Kidney (tissue), 13 donors: ENCODE measurements at regions not wholly inside any gene's neighbourhood (a gene's known extent, or its start where the extent isn't known, plus 50 kb on each side); places are given as distances from the start of the nearest gene placed in this dataset.

Experiments used
- DNase-seq, 5 donors: peaks; one replicate each; pipeline ENCODE4 v3.0.0-alpha.2; 2013 to 2020
- FAIRE-seq: peaks from 2 replicates; lab custom pipeline; 2012; peaks lifted over from hg19 to GRCh38; lab: Jason Lieb, UNC
- H3K27ac ChIP-seq, 2 donors: one replicate each; pipeline ENCODE4 v1.7.0; 2013; ENCODE audit warnings: low read depth in 2 of 2, low read length in 2 of 2, inconsistent platforms in 1 of 2
- H3K27me3 ChIP-seq: one replicate; pipeline ENCODE4 v1.7.1; 2013; ENCODE audit warnings: low read length, inconsistent platforms; ENCODE audit not compliant: control insufficient read depth, insufficient read depth
- H3K36me3 ChIP-seq, 3 donors: one replicate each; pipeline versions ENCODE4 v1.7.0 to v1.7.1; 2013; ENCODE audit warnings: low read length in 3 of 3, control low read depth in 1 of 3, inconsistent platforms in 1 of 3; ENCODE audit not compliant: insufficient read depth in 3 of 3, control insufficient read depth in 2 of 3
- H3K4me1 ChIP-seq, 3 donors: one replicate each; pipeline versions ENCODE4 v1.7.0 to v1.7.1; 2013; ENCODE audit warnings: low read length in 3 of 3, inconsistent platforms in 1 of 3, low read depth in 1 of 3; ENCODE audit not compliant: control insufficient read depth in 2 of 3, insufficient read depth in 2 of 3
- H3K4me3 ChIP-seq, 3 donors: one replicate each; pipeline versions ENCODE4 v1.7.0 to v1.8.1; 2013; ENCODE audit warnings: low read length in 3 of 3, control low read depth in 1 of 3, inconsistent platforms in 1 of 3
- H3K9ac ChIP-seq, 3 donors: one replicate each; pipeline versions ENCODE4 v1.7.0 to v1.7.1; 2013; ENCODE audit warnings: low read length in 3 of 3, control low read depth in 1 of 3, inconsistent platforms in 1 of 3
- H3K9me3 ChIP-seq, 3 donors: one replicate each; pipeline versions ENCODE4 v1.7.0 to v1.7.1; 2013; ENCODE audit warnings: low read length in 3 of 3, control low read depth in 1 of 3, inconsistent platforms in 1 of 3; ENCODE audit not compliant: control insufficient read depth in 2 of 3, insufficient read depth in 1 of 3
- intact Hi-C: fragments of 100-400 bp; cut with DNase I; formaldehyde crosslinking; loops from one replicate; pipeline ENCODE4 v1.11.1; 2022
- TF ChIP-seq, protein P1 (sequence below): IDR thresholded peaks from 3 replicates; pipeline ENCODE4 v1.5.1; 2012; ENCODE audit warnings: mild to moderate bottlenecking, moderate library complexity, borderline replicate concordance; ENCODE audit not compliant: insufficient read depth; ENCODE audit errors: extremely low read depth
- donor health status: control.
- donor health status: control.
- donor health status: control.
- donor health status: control.
- donor health status: control.
- donor health status: DM: yes; HTN: yes; CAD: no.
- donor health status: Normal renal cell carcinoma (clear cell type).

DNA sequence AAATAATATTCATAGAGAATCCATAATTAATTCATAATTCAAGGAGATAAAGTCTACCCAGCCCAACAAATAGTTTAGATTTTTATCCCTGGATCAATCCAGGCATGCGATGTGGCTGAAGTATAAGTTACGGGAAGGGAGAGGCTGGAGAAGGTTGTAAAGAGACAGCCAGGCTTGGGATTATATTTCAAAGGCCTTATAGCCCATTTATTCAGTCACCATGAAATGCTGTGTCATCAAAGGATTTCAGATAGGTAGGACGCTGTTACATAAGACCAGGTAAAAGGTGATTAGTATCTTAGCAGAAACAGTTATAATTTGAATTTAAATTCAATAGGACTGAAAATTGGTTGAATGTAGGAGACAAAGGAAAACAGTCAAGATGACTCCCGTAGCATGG is 73.0 kb upstream of the NFKB1 start:
- Histone ChIP-seq H3K27me3 (no peaks in the 10 kb centered on the region), H3K4me1 (no peaks in the 10 kb centered on the region), H3K9me3 (no peaks in the 10 kb centered on the region), H3K27ac (no peak overlapping the region), H3K36me3 (no peaks in the 10 kb centered on the region), H3K4me3 (no peak overlapping the region), H3K9ac (no peak overlapping the region)
- no peak for FAIRE-seq
- intact Hi-C loops = no loop called here
- TF ChIP-seq, protein P1, sequence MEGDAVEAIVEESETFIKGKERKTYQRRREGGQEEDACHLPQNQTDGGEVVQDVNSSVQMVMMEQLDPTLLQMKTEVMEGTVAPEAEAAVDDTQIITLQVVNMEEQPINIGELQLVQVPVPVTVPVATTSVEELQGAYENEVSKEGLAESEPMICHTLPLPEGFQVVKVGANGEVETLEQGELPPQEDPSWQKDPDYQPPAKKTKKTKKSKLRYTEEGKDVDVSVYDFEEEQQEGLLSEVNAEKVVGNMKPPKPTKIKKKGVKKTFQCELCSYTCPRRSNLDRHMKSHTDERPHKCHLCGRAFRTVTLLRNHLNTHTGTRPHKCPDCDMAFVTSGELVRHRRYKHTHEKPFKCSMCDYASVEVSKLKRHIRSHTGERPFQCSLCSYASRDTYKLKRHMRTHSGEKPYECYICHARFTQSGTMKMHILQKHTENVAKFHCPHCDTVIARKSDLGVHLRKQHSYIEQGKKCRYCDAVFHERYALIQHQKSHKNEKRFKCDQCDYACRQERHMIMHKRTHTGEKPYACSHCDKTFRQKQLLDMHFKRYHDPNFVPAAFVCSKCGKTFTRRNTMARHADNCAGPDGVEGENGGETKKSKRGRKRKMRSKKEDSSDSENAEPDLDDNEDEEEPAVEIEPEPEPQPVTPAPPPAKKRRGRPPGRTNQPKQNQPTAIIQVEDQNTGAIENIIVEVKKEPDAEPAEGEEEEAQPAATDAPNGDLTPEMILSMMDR = no peak
- DNase-seq = no peak

- no peak overlapping the region for H3K4me3 ChIP-seq
- FAIRE-seq (no peak), DNase-seq (no peak)
- intact Hi-C loops = no loop called here
- no peak overlapping the region for H3K27ac ChIP-seq
- H3K4me1 ChIP-seq = no peaks in the 10 kb centered on the region
- H3K9me3 ChIP-seq = no peaks in the 10 kb centered on the region
- no peak overlapping the region for H3K9ac ChIP-seq
- H3K27me3 ChIP-seq = no peaks in the 10 kb centered on the region
- TF ChIP-seq, protein P1 = no peak
- no peaks in the 10 kb centered on the region for H3K36me3 ChIP-seq
Observed at GRCh38 chr4:102429553-102429952, 71.6 kb upstream of the NFKB1 start.

DNA sequence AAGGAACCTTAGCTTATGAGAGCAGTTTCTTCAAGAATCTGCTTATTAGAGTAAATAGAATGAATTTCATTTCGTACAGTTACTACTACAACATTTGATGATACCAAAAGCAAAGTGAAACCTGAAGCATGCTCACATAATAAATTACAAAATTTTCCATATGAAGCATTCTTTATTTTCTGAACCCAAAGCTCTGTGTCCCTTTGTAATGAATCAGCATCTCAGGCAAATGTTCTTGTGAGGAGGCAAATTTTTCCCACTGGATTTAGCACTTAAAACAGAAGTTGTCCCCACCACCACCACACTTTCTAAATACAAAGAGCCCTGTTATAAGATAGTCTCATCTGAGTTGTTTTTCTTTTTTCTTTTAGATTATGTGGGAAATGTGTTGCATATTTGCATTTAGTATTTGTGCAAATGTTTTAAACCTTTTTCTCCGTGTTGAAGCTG is 70.7 kb upstream of the NFKB1 start:
- DNase-seq (peak in 2 of 5 donors; percentile 46 to 48), FAIRE-seq (no peak)
- H3K36me3 ChIP-seq = no peaks in the 10 kb centered on the region
- intact Hi-C loops = no loop called here
- TF ChIP-seq, protein P1 = no peak
- H3K27ac ChIP-seq = no peak overlapping the region
- peak overlapping the region; percentile 77 to 86 (median 82) for H3K4me3 ChIP-seq
- peak overlapping the region; percentile 1 to 67 (median 65) for H3K9ac ChIP-seq
- no peaks in the 10 kb centered on the region for H3K4me1 ChIP-seq
- no peaks in the 10 kb centered on the region for H3K27me3 ChIP-seq
- no peaks in the 10 kb centered on the region for H3K9me3 ChIP-seq

DNA sequence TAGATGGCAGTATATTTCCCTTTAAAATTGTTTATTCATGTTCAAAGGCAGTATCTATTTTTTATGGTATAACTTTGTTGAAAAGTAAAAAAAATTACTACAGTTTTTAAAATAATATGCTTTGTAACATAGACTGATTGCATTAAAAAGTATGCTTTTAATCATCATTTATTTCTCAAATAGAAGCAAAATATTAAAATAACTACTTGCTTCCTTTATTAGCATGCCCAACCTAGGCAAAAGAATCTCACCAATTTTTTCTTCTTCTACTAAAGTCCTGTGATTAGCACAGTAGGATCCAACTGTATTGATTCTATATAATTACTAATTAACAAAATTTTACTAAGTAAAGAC is 69.6 kb upstream of the NFKB1 start:
- peak; percentile 99 for FAIRE-seq
- intact Hi-C loops = no loop called here
- H3K27ac ChIP-seq = no peak overlapping the region

More for the DNA sequence above, 69.6 kb upstream of the NFKB1 start:
- TF ChIP-seq, protein P1 = no peak
- Histone ChIP-seq H3K36me3 (no peaks in the 10 kb centered on the region), H3K4me1 (no peaks in the 10 kb centered on the region), H3K27me3 (no peaks in the 10 kb centered on the region), H3K9me3 (no peaks in the 10 kb centered on the region), H3K9ac (peak overlapping the region in 1 of 3 donors; percentile 60), H3K4me3 (peak overlapping the region; percentile 77 to 86 (median 85))
- DNase-seq = no peak
